Gastrocnemius medialis (tissue), 4 donors: ENCODE measurements at regions not wholly inside any gene's neighbourhood (a gene's known extent, or its start where the extent isn't known, plus 50 kb on each side); places are given as distances from the start of the nearest gene placed in this dataset.

Source experiments
- CTCF ChIP-seq, 5 experiments: fragments of 450-650 bp in 3 of 5; fragments of 200-600 bp in 2 of 5; sonication (generic) in 2 of 5; IDR thresholded peaks in 4 of 5; conservative IDR thresholded peaks in 1 of 5; 1 replicate in 4 of 5; 2 replicates in 1 of 5; pipeline ENCODE4 v1.5.1; 2016 to 2019; ENCODE audit warnings: antibody characterized with exemption in 5 of 5, mild to moderate bottlenecking in 3 of 5, moderate library complexity in 3 of 5
- POLR2A ChIP-seq, 2 donors: fragments of 450-650 bp; IDR thresholded peaks; one replicate each; pipeline ENCODE4 v1.6.1; 2017; ENCODE audit warnings: antibody characterized with exemption in 2 of 2, mild to moderate bottlenecking in 2 of 2, moderate library complexity in 2 of 2

DNA sequence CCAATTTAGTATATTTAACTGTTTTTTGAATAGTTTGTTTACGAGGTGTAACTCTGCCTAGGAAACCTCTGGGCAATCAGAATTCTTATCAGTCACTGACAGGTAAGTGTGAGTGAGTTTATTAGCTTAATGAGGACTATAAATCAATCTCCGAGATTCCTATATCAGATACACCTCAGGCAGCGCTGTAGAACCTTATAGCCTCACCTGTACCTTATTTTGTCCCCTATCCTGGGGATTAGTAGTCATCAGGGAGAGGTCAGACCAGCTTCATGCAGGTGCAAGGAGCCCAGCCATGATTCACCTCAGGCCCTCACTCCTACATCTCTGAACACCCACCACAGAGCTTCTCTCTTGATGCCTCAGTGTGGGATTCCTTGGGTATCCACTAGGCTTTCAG lies 256.0 kb downstream of the KTN1 start:
- no peak for TF ChIP-seq POLR2A (IDR thresholded peaks at IDR 0.05)
- TF ChIP-seq CTCF (IDR thresholded peaks at IDR 0.05 in 4 of 5, conservative IDR thresholded peaks at IDR 0.05 in 1 of 5) = no peak
